Stomach (tissue), 4 donors: ENCODE measurements at regions not wholly inside any gene's neighbourhood (a gene's known extent, or its start where the extent isn't known, plus 50 kb on each side); places are given as distances from the start of the nearest gene placed in this dataset.

Source experiments
- POLR2A ChIP-seq, 4 donors: fragments of 450-650 bp; IDR thresholded peaks; one replicate each; pipeline ENCODE4 v1.6.1; 2016; ENCODE audit warnings: antibody characterized with exemption in 4 of 4, control low read depth in 2 of 4, mild to moderate bottlenecking in 1 of 4, moderate library complexity in 1 of 4
- POLR2AphosphoS5 ChIP-seq, 3 donors: sonication (generic); formaldehyde crosslinking; IDR thresholded peaks; one replicate each; pipeline ENCODE4 v1.6.1; 2016; ENCODE audit warnings: antibody characterized with exemption in 3 of 3
- TF ChIP-seq, protein P1 (sequence below), 7 experiments: fragments of 450-650 bp in 4 of 7; fragments of 200-600 bp in 3 of 7; sonication (generic) in 3 of 7; IDR thresholded peaks; one replicate each; pipeline ENCODE4 v1.5.1; 2016 to 2019; ENCODE audit warnings: antibody characterized with exemption in 7 of 7, control low read depth in 2 of 7, mild to moderate bottlenecking in 1 of 7

DNA sequence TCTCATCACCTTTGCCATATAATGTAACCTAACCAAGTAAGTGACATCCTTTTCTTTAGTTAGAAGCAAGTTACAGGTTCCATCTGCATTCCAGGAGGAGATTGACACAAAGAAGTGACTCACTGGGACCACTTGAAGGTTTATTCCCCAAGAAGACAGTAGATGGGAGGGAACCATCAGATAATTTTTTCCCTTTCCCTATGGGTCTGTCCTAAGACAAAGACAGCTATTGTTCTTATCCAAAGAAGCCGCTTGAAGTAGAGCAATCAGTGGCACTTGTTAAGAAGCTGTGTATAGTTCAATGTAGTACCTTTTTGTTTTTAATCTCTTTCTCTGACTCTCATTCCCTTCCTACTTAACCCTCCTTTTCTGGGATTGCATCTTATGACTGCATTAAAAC is 139.9 kb upstream of the B3GALT2 start:
- TF ChIP-seq POLR2AphosphoS5 (IDR thresholded peaks at IDR 0.05) (no peak), POLR2A (IDR thresholded peaks at IDR 0.05) (no peak)
- TF ChIP-seq, protein P1, sequence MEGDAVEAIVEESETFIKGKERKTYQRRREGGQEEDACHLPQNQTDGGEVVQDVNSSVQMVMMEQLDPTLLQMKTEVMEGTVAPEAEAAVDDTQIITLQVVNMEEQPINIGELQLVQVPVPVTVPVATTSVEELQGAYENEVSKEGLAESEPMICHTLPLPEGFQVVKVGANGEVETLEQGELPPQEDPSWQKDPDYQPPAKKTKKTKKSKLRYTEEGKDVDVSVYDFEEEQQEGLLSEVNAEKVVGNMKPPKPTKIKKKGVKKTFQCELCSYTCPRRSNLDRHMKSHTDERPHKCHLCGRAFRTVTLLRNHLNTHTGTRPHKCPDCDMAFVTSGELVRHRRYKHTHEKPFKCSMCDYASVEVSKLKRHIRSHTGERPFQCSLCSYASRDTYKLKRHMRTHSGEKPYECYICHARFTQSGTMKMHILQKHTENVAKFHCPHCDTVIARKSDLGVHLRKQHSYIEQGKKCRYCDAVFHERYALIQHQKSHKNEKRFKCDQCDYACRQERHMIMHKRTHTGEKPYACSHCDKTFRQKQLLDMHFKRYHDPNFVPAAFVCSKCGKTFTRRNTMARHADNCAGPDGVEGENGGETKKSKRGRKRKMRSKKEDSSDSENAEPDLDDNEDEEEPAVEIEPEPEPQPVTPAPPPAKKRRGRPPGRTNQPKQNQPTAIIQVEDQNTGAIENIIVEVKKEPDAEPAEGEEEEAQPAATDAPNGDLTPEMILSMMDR (IDR thresholded peaks at IDR 0.05), result no peak
